Uterus (tissue), 2 donors: ENCODE measurements at regions not wholly inside any gene's neighbourhood (a gene's known extent, or its start where the extent isn't known, plus 50 kb on each side); places are given as distances from the start of the nearest gene placed in this dataset.

Experiments
- CTCF ChIP-seq, 4 experiments: fragments of 200-600 bp in 2 of 4; fragments of 450-650 bp in 2 of 4; sonication (generic) in 2 of 4; IDR thresholded peaks; one replicate each; pipeline ENCODE4 v1.5.1; 2016 to 2019; ENCODE audit warnings: antibody characterized with exemption in 4 of 4, mild to moderate bottlenecking in 2 of 4, moderate library complexity in 1 of 4
- POLR2A ChIP-seq, 2 donors: fragments of 450-650 bp; IDR thresholded peaks; one replicate each; pipeline ENCODE4 v1.6.1; 2016; ENCODE audit warnings: antibody characterized with exemption in 2 of 2, mild to moderate bottlenecking in 1 of 2, moderate library complexity in 1 of 2

- TF ChIP-seq CTCF (IDR thresholded peaks at IDR 0.05) (no peak), POLR2A (IDR thresholded peaks at IDR 0.05) (no peak)
Observed at GRCh38 chr11:119529063-119529845, 106.3 kb upstream of the THY1 start.
